DOHH2 (cell line): ENCODE measurements at regions not wholly inside any gene's neighbourhood (a gene's known extent, or its start where the extent isn't known, plus 50 kb on each side); places are given as distances from the start of the nearest gene placed in this dataset.

ENCODE experiments used
- H3F3A ChIP-seq: fragments of 200-600 bp; sonication (generic), shearing (Covaris generic); 2 replicates; pipeline ENCODE4 v1.6.0; 2016; ENCODE audit warnings: antibody characterized with exemption, mild to moderate bottlenecking; ENCODE audit not compliant: control insufficient read depth, insufficient read depth
- H3K27ac ChIP-seq: fragments of 200-600 bp; sonication (generic); 2 replicates; pipeline ENCODE4 v1.5.1; 2014; ENCODE audit warnings: low read depth, mild to moderate bottlenecking, low read length, moderate library complexity
- H3K27me3 ChIP-seq: fragments of 200-600 bp; sonication (generic); 2 replicates; pipeline ENCODE4 v1.6.1; 2014; ENCODE audit warnings: mild to moderate bottlenecking, low read length, mixed read lengths; ENCODE audit not compliant: control insufficient read depth
- H3K36me3 ChIP-seq: fragments of 200-600 bp; sonication (generic); 2 replicates; pipeline ENCODE4 v1.6.1; 2014; ENCODE audit warnings: mild to moderate bottlenecking, low read length, moderate library complexity, mixed read lengths; ENCODE audit not compliant: control insufficient read depth
- H3K4me1 ChIP-seq: fragments of 200-600 bp; sonication (generic); 2 replicates; pipeline ENCODE4 v1.6.1; 2014; ENCODE audit warnings: mild to moderate bottlenecking, low read length, mixed read lengths; ENCODE audit not compliant: control insufficient read depth
- H3K4me2 ChIP-seq: fragments of 200-600 bp; sonication (generic); 2 replicates; pipeline ENCODE4 v1.6.0; 2014; ENCODE audit warnings: mild to moderate bottlenecking, low read length, moderate library complexity
- H3K4me3 ChIP-seq: fragments of 200-600 bp; sonication (generic); 2 replicates; pipeline ENCODE4 v1.5.1; 2014; ENCODE audit warnings: mild to moderate bottlenecking, low read length, mixed read lengths
- H3K79me2 ChIP-seq: fragments of 200-600 bp; sonication (generic); 2 replicates; pipeline ENCODE4 v1.6.1; 2014; ENCODE audit warnings: mild to moderate bottlenecking, low read length, mixed read lengths; ENCODE audit not compliant: control insufficient read depth
- H3K9me2 ChIP-seq: fragments of 200-600 bp; sonication (generic); replicated peaks from 2 replicates; pipeline ENCODE4 v1.6.1; 2014; ENCODE audit warnings: mild to moderate bottlenecking, low read length, mixed read lengths; ENCODE audit not compliant: control insufficient read depth
- H3K9me3 ChIP-seq: fragments of 200-600 bp; sonication (generic); 2 replicates; pipeline ENCODE4 v1.6.1; 2014; ENCODE audit warnings: antibody characterized with exemption, low read length, mixed read lengths; ENCODE audit not compliant: control insufficient read depth, insufficient read depth
- H4K20me1 ChIP-seq: fragments of 200-600 bp; sonication (generic); 2 replicates; pipeline ENCODE4 v1.6.0; 2014; ENCODE audit warnings: low read depth, mild to moderate bottlenecking, antibody characterized with exemption, low read length, moderate library complexity; ENCODE audit not compliant: control insufficient read depth, insufficient read depth
- CTCF ChIP-seq: fragments of 200-600 bp; sonication (generic); IDR thresholded peaks from one replicate; pipeline ENCODE4 v1.5.1; 2014; ENCODE audit warnings: antibody characterized with exemption, mild to moderate bottlenecking, low read depth, low read length; ENCODE audit not compliant: poor library complexity, severe bottlenecking
- EZH2phosphoT487 ChIP-seq: fragments of 200-600 bp; sonication (generic); IDR thresholded peaks from 2 replicates; pipeline ENCODE4 v1.6.1; 2017; ENCODE audit warnings: borderline replicate concordance, mild to moderate bottlenecking, antibody characterized with exemption, low read length, moderate library complexity, mixed read lengths

- Histone ChIP-seq H3K4me2 (no peak overlapping the region), H3K9me2 (no peaks in the 10 kb centered on the region), H3K27me3 (no peaks in the 10 kb centered on the region), H3K4me3 (no peak overlapping the region), H3K79me2 (no peaks in the 10 kb centered on the region), H3K36me3 (no peaks in the 10 kb centered on the region), H3K27ac (no peak overlapping the region), H3K4me1 (peaks cover 10% of the 10 kb centered on the region), H4K20me1 (no peaks in the 10 kb centered on the region), H3K9me3 (no peaks in the 10 kb centered on the region), H3F3A (no peaks in the 10 kb centered on the region)
- TF ChIP-seq CTCF (no peak), EZH2phosphoT487 (no peak)
These were observed 84.8 kb downstream of the ENGASE start for GRCh38 chr17:79159471-79159870.

DNA sequence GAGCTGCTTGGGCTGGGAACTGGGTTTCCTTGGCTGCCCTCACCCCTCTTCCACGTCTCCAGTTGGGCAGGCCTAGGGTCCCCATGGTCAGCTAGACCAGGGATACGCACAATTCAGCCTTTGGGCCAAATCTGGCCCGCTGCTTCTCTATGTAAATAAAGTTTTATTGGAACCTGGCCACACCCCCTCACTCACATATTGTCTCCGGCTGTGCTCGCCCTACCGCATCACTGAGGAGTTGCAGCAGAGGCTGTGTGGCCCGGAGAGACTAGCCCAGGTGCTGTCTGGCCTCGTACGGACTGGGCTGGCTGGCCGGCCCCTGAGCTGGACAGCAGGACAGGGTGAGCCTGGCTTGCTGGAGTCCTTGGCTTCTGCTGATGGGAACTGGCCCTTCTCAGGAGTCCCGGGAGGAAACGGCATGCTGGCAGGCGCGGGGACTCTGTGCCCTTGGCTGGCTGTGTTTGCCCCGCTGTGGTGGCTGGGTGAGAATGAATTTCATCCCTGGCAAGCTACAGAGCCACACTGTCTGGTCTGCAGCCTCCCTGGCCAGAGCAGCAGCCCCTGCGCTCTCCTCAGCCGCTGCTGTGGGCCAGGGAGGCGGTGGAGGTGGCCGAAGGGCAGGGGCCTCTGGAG is 82.0 kb downstream of the ENGASE start:
- peaks cover 8% of the 10 kb centered on the region for H3K4me1 ChIP-seq
- H3K9me2 ChIP-seq = no peaks in the 10 kb centered on the region
- no peak overlapping the region for H3K4me2 ChIP-seq
- H3K9me3 ChIP-seq = no peaks in the 10 kb centered on the region
- H4K20me1 ChIP-seq = no peaks in the 10 kb centered on the region
- TF ChIP-seq CTCF = no peak
- TF ChIP-seq EZH2phosphoT487 = no peak
- H3K27me3 ChIP-seq = no peaks in the 10 kb centered on the region
- no peak overlapping the region for H3K27ac ChIP-seq
- H3F3A ChIP-seq = no peaks in the 10 kb centered on the region
- H3K36me3 ChIP-seq = no peaks in the 10 kb centered on the region
- no peak overlapping the region for H3K4me3 ChIP-seq
- no peaks in the 10 kb centered on the region for H3K79me2 ChIP-seq

- Histone ChIP-seq H3K27me3 (no peaks in the 10 kb centered on the region), H3K79me2 (no peaks in the 10 kb centered on the region), H3F3A (no peaks in the 10 kb centered on the region), H3K4me2 (no peak overlapping the region), H3K27ac (no peak overlapping the region), H3K4me1 (no peaks in the 10 kb centered on the region), H4K20me1 (no peaks in the 10 kb centered on the region), H3K36me3 (no peaks in the 10 kb centered on the region), H3K9me2 (no peaks in the 10 kb centered on the region), H3K9me3 (no peaks in the 10 kb centered on the region), H3K4me3 (no peak overlapping the region)
- TF ChIP-seq EZH2phosphoT487 (no peak), CTCF (no peak)
These were observed 81.1 kb downstream of the ENGASE start for GRCh38 chr17:79155701-79156100.
